Stimulated activated CD8-positive, alpha-beta memory T cell treated with anti-CD3 and anti-CD28 coated beads, Interleukin-15, amount 100 ng/mL, for 48 hours (primary cell): ENCODE measurements at regions not wholly inside any gene's neighbourhood (a gene's known extent, or its start where the extent isn't known, plus 50 kb on each side); places are given as distances from the start of the nearest gene placed in this dataset.

ENCODE experiments used
- DNase-seq, 2 donors: peaks; one replicate each; pipeline ENCODE4 v3.0.0-alpha.2; 2020; ENCODE audit warnings: low read depth in 2 of 2

DNA sequence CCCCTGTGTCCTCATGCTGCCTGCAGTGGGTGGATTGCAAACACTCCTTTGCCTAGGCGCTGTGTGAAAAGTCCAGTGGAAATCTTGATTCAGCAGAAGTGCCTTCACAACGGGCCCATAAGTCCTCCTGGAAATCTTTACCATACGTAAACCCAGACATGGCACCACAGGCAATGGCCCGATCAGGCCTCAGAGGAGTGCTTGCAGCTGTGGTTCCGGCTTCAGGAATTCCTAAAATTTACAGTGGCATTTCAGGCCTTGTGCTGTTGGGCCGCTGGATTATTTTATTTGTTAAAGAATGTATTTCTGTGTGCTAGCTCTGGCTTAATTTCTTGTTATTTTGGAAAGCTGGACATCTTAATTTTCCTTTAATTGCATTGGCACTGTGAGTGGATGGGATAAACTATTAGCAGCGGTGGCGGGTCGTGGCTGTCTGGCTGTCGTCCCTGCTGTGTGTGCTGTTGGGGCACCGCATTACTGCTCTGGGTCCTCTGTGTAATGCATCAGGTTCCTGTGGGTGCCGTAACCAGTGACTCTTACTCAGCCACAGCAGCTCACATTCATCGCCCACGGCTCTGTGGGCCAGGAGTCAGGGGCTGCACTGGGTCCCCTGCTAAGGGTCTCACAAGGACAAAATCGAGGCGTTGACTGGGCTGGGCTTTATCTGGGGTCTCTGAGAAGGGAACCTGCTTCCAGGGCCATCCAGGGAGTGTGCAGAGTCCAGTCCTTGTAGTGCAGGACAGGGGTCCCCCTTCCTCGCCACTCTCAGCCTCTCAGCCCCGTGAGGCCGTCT, 73.1 kb downstream of the RTP5 start:
- no peak for DNase-seq

GRCh38 chr2:241943209-241943850, 73.8 kb downstream of the RTP5 start:
- no peak for DNase-seq

DNA sequence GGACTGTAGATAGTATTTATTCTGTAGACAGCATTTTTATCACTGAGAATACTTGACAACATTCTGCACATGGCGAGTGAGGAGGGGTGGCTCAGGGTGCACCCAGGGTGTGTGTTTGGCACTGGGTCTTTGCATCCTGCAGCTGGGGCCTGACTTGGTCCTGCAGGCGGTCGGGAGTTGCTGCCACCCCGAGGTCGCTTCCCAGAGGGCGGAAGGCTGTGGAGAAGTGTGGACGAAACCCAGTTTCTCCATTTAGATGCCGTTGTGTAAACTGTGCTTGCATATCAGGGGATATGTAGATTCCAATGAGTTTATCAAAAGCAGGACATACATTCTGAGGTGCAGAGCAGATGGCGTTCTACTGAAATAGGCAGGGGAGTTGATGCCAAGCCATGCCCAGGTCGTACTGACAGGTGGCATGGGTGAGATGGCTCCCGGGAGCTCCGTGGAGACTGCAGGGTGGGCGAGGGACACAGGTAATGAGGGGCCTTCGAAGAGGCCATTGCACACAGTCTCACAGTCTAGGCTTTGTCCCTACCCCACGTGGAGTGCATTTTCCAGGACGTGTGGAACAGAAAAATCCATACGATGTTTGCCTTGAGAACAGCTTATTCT, 74.5 kb downstream of the RTP5 start:
- DNase-seq, result no peak

- DNase-seq, result no peak
Observed at GRCh38 chr2:241944821-241945220, 75.3 kb downstream of the RTP5 start.

GRCh38 chr2:241945311-241945710, 75.8 kb downstream of the RTP5 start:
- DNase-seq, result no peak

DNA sequence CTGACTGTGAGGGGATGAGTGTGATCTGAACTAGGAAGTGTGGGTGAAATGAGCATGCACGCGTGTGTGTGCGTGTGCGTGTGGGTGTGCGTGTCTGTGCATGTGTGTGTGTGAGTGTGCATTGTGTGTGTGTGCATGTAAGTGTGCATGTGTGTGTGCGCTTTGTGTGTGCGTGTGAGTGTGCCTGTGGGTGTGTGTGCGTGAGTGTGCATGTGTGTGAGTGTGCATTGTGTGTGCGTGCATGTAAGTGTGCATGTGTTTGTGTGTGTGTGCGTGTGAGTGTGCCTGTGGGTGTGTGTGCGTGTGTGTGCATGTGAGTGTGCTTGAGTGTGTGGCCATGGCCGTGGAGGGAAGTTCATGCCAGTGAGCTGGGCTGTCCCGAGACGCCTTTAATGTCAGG, 76.3 kb downstream of the RTP5 start:
- no peak for DNase-seq

GRCh38 chr2:241946306-241947003, 76.9 kb downstream of the RTP5 start:
- no peak for DNase-seq

GRCh38 chr2:241947004-241947350, 77.4 kb downstream of the RTP5 start:
- no peak for DNase-seq

DNA sequence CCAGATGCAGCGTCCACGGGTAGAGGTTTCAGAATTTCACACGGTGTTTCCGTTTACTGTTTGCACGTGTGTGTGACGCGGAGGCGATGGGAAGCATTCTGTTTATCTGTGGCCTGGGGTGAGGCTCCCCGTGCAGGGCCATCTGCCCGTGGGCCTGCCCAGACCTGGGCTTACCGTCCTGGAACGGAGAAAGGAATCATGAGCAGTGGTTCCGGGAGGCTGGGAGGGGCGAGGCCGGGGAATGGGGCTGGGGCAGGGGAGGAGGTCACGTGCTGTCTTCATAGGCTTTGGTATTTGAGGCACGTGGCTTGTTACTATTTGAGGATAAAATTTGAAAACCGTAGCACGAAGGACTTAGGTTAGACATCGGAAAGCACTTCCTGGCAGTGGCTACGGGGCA, 77.9 kb downstream of the RTP5 start:
- no peak for DNase-seq

GRCh38 chr2:241947876-241948275, 78.3 kb downstream of the RTP5 start:
- no peak for DNase-seq

DNA sequence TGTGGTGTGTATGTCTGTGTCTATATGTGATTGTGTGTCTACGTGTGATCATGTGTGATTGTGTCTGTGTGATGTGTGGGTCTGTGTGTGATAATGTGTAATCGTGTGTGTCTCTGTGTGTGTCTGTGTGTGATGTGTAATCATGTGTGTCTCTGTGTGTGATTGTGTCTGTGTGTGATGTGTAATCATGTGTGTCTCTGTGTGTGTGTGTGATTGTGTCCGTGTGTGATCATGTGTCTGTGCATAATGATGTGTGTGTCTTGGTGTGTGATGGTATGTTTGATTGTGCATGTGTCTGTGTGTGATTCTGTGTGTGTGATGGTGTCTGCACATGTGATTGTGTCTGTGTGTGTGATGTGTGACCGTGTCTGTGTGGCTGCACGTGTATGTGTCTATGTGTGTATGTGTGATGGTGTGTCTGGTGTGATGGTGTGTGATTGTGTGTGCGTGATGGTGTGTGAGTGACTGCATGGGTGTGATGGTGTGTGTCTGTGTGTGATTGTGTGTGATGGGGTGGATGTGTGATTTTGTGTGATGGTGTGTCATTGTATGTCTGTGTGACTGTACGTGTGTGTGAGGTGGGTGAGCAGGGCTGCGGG, 78.9 kb downstream of the RTP5 start:
- no peak for DNase-seq

DNA sequence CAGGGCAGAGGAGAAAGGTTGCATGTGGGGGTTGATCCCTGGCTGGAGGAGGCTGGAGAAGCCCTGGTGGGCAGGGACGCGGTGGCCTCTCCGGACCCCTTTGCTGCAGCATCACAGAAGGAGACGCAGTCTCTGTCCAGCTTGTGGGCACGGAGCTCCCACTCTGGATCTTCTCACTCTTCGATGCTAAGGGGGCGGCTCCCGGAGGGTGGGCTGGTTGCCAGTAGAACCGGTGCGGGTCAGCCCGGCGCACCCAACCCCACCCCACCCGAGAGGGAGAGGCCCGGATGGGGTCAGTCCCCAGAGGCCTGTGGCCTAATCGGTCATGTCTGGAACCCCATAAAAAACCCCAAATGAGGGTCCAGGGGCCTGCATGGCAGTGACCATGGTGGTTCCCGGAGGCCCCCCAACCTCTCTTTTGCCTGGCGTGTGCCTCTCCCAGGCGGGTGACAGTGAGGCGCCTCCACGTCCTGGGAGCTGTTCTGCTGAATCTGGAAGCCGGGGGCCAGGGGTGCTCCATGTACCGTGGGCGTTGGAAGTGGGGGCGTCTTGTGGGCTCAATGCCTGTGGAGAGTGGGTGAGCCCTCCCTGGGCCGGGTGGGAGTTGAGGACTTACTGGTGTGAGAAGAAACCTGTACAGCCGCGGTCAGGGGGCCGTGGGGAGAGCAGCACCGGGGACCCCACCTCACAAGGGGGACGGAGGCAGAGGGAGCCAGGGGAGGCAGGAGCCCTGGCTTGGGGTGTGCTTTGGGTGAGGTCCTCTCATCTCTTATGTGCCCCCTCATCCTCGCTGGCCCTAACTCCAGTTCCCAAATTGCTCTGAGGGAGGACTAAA, 79.6 kb downstream of the RTP5 start:
- DNase-seq, result no peak

DNA sequence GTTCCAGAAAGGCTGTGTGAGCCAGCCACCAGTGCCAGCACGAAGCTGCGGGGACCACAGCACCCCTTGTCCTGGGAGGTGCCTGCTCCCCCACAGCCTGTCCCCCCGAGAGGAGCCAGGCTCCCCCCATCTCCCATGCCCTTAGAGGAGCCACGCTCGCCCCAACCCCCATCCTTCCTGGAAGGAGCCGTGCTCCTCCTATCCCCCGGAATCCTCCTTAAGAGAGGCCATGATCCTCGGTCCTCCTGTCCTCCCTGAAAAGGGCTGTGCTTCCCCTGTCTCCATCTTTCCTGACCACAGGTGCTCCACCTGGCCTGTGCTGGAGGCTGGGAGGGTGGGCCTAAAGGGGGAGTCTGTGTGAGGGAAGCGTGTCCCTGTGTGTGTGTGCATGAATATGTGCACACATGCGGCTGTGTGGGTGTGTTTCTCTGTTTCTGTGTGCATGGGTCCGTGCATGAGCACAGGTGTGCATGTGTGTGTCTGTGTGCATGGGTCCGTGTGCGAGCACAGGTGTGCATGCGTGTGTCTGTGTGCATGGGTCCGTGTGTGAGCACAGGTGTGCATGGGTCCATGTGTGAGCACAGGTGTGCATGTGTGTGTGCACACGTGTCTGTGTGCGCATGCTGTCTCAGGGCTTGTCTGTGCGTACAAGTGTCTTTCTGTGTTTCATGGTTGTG, 80.3 kb downstream of the RTP5 start:
- DNase-seq, result no peak

DNA sequence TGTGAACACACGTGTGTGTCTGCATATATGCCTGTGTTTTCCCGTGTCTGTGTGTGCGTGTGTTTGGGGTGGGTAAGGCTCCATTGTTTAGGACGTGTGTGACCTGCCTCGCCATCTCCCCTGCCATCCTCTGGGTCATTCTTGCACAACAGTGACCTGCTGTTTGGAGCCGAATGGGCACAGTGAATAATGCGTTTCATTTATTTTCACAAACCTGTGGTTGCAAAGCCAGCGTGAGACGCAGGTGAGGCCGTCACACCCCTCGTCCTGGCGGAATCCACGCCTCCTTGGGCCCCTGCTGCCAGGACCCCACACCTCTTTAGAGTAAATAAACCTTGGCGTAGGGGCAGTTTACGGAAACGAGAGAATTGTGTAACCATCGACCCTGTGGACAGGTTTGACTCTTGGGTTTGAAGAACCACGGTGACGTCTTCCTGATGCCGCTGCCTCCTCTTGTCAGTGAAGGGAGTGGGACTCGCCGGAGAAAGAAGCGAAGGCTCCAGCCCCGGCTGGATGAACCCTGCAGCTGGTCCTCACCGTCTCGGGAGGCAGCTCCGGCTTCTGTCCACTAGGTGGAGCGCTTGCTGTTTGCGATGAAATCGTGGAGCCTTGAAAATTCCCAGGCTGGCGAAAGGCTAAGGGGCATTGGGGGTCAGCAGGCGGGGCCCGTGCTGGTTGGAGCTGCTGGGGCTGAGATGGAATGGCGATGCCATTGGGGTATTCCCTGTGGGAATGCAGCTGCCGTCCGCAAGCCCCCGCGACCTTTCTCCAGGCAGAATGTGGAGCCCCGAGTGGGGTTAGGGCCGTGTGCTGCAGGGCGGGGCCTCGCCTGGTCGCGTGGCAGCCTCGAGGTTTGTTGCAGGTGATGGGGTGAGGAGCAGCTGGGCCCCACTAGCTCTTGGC, 81.1 kb downstream of the RTP5 start:
- DNase-seq, result peak; percentile 24

- DNase-seq, result no peak
Observed at GRCh38 chr2:241951316-241951700, 81.8 kb downstream of the RTP5 start.

DNA sequence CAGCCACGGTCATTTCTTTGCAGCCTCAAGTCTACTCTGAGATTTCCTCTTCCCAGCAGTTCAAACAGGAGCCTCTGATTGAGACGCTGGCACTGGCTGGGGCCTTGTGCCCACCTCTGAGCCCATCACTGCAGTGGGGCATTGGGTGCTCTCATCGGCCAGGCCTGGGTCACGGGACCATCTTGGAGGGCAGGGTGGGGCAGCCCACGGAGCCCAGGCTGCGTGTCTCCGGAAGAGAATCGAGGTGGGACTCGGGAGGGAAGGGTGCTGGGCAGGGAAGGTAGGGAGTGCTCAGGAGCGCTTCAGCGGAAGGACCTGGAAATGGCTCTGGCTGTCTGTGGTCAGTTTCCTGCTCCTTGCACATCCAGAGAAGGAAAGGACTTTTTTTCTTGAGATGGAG, 82.4 kb downstream of the RTP5 start:
- no peak for DNase-seq

- no peak for DNase-seq
Observed at GRCh38 chr2:241952816-241953215, 83.3 kb downstream of the RTP5 start.

GRCh38 chr2:241953324-241953928, 83.9 kb downstream of the RTP5 start:
- DNase-seq, result no peak

DNA sequence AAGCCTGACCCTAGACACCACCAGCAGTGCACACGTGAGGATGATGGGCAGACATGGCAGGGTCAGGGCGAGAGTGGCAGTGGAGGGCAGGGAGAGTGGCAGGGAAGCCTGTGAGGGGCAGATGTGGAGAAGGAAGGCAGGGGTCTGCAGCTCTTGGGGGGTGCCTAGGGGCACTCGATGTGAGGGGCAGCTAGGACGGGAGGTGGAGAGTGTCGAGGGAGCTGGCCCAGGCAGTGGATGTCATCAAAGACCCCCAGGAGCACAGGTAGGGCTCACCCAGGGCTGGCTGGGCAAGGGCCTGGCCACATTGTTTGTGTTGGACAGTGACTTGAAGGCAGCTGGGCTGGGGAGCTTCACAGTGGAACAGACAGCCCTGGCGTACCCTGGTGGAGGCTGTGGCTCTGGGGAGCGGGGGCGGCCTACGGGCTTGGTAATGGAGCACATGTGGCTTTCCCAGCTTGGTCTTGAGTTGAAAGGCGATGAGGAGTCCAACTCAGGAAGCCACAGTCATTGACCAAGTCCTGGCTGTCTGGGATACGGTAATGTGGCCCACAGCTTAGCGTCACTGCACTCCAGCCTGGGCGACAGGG, 87.1 kb downstream of the RTP5 start:
- no peak for DNase-seq
